ENCODE measurements at regions not wholly inside any gene's neighbourhood (a gene's known extent, or its start where the extent isn't known, plus 50 kb on each side); places are given as distances from the start of the nearest gene placed in this dataset.

- DNase-seq = no peak
Observed at GRCh38 chr18:39524370-39524769, 1958.8 kb upstream of the CELF4 start.

GRCh38 chr18:39523281-39523680 lies 1957.7 kb upstream of the CELF4 start:
- no peak for DNase-seq

GRCh38 chr18:39521164-39521563 lies 1955.6 kb upstream of the CELF4 start:
- DNase-seq = no peak

- no peak for DNase-seq
Observed at GRCh38 chr18:39519741-39520140, 1954.1 kb upstream of the CELF4 start.

GRCh38 chr18:39515299-39515698 lies 1949.7 kb upstream of the CELF4 start:
- DNase-seq = no peak

- no peak for DNase-seq
Observed at GRCh38 chr18:39513186-39513585, 1947.6 kb upstream of the CELF4 start.

GRCh38 chr18:39506581-39507330 lies 1941.2 kb upstream of the CELF4 start:
- DNase-seq = no peak

- DNase-seq = no peak
Observed at GRCh38 chr18:39500306-39500705, 1934.7 kb upstream of the CELF4 start.

- no peak for DNase-seq
Observed at GRCh38 chr18:39497821-39498220, 1932.2 kb upstream of the CELF4 start.

GRCh38 chr18:39496986-39497385 lies 1931.4 kb upstream of the CELF4 start:
- no peak for DNase-seq

- no peak for DNase-seq
Observed at GRCh38 chr18:39494211-39494896, 1928.8 kb upstream of the CELF4 start.

GRCh38 chr18:39491408-39491807 lies 1925.8 kb upstream of the CELF4 start:
- DNase-seq = no peak

GRCh38 chr18:39489431-39489830 lies 1923.8 kb upstream of the CELF4 start:
- no peak for DNase-seq

- DNase-seq = no peak
Observed at GRCh38 chr18:39487932-39488331, 1922.3 kb upstream of the CELF4 start.

GRCh38 chr18:39486268-39486667 lies 1920.7 kb upstream of the CELF4 start:
- no peak for DNase-seq

- DNase-seq = no peak
Observed at GRCh38 chr18:39485696-39486095, 1920.1 kb upstream of the CELF4 start.

- no peak for DNase-seq
Observed at GRCh38 chr18:39481281-39481680, 1915.7 kb upstream of the CELF4 start.

- no peak for DNase-seq
Observed at GRCh38 chr18:39480494-39481195, 1915.0 kb upstream of the CELF4 start.

- no peak for DNase-seq
Observed at GRCh38 chr18:39464006-39464405, 1898.4 kb upstream of the CELF4 start.

- DNase-seq = no peak
Observed at GRCh38 chr18:39462436-39462835, 1896.8 kb upstream of the CELF4 start.

GRCh38 chr18:39460136-39460535 lies 1894.5 kb upstream of the CELF4 start:
- DNase-seq = no peak

GRCh38 chr18:39455285-39455684 lies 1889.7 kb upstream of the CELF4 start:
- DNase-seq = no peak

GRCh38 chr18:39454866-39455265 lies 1889.3 kb upstream of the CELF4 start:
- DNase-seq = no peak

GRCh38 chr18:39453882-39454281 lies 1888.3 kb upstream of the CELF4 start:
- no peak for DNase-seq
